Astrocyte of the spinal cord (primary cell): ENCODE measurements at regions not wholly inside any gene's neighbourhood (a gene's known extent, or its start where the extent isn't known, plus 50 kb on each side); places are given as distances from the start of the nearest gene placed in this dataset.

Experiments
- DNase-seq: peaks from one replicate; pipeline ENCODE4 v3.0.0; 2011; ENCODE audit warnings: low read depth, low spot score
- H3K4me3 ChIP-seq: 2 replicates; pipeline ENCODE4 v1.5.1; 2011; ENCODE audit warnings: low read depth, mild to moderate bottlenecking, low read length, moderate library complexity
- in situ Hi-C: cut with HindIII; loops from 2 replicates; pipeline ENCODE4 v1.10.0; 2017; ENCODE audit warnings: low sequenced_read_pairs
- TF ChIP-seq, protein P1 (sequence below): IDR thresholded peaks from 2 replicates; pipeline ENCODE4 v1.5.1; 2012; ENCODE audit warnings: low read depth, mild to moderate bottlenecking, low read length, inconsistent platforms

DNA sequence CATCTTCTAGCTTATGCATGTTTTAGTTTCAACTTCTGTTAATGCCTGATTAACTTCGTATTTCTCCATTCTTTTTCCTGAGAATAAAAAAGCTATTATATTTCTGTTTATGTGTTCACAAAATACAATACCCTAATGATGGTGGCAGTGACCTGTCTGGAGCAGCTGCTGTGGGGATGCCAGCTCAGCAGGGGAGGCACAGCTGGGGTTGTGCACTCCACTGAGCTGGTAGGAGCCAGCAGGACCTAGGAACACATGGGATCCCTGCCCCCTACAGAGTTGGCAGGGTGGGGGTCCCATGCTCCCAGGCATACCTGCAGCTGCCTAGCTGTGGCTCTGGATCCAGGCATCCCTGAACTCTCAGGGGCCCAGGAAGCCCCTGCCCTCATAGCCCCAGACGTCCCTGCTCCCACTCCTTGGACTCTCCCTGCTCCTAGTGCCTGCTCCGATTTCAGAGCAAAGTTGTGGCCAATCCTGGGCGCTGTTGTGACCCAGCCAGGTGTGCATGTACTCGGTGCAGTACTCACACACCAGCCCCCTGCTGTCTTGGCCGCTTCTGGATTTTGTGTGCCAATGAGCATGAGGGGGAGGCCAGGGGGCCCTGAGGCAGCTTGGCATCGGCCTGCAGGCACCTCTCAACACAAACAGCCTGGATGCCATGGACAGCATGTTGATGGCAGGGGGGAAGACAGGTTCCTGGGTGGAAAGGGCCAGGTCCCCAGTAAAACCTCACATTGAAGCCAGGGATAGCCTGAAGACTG lies 546.0 kb downstream of the ZNF804A start:
- H3K4me3 ChIP-seq = no peak overlapping the region
- no peak for DNase-seq
- in situ Hi-C loops = no loop called here
- TF ChIP-seq, protein P1, sequence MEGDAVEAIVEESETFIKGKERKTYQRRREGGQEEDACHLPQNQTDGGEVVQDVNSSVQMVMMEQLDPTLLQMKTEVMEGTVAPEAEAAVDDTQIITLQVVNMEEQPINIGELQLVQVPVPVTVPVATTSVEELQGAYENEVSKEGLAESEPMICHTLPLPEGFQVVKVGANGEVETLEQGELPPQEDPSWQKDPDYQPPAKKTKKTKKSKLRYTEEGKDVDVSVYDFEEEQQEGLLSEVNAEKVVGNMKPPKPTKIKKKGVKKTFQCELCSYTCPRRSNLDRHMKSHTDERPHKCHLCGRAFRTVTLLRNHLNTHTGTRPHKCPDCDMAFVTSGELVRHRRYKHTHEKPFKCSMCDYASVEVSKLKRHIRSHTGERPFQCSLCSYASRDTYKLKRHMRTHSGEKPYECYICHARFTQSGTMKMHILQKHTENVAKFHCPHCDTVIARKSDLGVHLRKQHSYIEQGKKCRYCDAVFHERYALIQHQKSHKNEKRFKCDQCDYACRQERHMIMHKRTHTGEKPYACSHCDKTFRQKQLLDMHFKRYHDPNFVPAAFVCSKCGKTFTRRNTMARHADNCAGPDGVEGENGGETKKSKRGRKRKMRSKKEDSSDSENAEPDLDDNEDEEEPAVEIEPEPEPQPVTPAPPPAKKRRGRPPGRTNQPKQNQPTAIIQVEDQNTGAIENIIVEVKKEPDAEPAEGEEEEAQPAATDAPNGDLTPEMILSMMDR = no peak

DNA sequence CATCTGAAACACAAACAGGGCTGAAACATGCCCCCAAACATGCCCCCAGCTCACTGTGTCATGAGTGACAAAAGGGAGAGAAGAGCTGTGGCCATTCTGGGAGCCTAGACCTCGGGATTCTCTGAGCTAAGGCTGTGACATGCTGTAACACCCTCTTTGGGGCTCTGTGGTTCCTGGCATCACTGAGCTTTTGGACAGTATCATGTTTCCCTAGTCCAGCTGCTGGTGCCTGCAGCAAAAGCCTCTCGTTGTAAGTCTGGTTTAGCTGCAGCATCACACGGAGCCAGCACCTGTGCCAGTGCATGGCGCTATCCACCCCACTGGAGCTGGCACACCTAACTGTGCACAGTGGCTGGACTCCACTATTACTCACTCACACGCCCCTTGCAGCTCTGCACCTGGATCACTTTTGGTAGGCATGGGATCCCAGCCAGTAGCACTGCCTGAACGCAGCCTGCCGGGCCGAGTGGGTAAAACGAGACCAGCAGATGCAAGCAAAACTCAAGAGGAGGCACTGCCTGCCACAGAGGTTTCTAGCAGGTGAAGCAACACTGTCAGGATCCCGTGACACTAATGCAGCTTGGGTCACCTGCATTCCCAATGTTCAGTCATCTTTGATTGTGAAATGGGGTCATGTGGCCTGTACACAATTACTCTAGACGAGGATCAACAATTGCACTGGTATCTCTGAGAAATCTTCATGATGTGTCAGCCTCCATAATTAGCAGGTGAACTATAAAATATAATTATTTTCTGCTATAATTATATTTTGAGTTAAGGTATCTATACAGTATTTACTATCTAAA lies 547.2 kb downstream of the ZNF804A start:
- TF ChIP-seq, protein P1 = no peak
- in situ Hi-C loops = no loop called here
- no peak for DNase-seq
- H3K4me3 ChIP-seq = no peak overlapping the region

DNA sequence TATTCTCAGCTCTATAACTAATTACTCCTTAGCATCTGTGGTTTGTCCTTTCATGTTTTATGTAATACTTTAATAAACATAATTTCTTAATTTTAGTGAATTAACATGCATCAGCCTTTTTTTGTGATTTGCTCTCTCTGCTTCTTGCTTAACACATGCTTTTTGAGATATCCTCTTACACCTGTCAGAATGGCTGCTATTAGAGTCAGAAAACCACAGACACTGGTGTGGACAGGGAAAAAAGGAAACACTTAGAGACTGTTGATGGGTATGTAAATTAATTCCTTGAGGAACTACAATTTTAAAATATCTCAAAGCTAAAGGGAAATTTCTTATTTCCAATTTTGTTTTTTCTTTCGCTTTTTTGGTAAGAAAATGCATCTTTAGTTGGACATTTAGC lies 549.0 kb downstream of the ZNF804A start:
- TF ChIP-seq, protein P1 = no peak
- no peak overlapping the region for H3K4me3 ChIP-seq
- no peak for DNase-seq
- in situ Hi-C loops = no loop called here

DNA sequence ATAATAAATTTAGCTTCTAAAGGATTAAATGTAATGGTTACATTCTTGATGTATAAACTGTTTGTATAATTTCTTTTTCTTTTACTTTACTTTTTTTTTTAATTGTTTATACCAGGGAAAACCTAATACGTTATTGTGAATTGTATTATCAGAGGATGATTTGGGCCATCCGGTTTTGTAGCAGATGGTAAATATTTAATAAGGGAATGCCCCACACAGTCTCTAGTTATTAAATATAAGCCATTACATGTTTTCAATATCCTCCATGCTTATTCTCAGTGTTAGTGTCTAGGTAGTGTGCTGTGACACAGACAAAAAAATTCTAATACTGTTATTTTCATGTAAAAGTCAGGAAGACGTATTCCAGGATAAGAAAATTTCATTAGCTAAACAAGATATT lies 553.9 kb downstream of the ZNF804A start:
- TF ChIP-seq, protein P1 = no peak
- in situ Hi-C loops = no loop called here
- no peak overlapping the region for H3K4me3 ChIP-seq
- DNase-seq = no peak

DNA sequence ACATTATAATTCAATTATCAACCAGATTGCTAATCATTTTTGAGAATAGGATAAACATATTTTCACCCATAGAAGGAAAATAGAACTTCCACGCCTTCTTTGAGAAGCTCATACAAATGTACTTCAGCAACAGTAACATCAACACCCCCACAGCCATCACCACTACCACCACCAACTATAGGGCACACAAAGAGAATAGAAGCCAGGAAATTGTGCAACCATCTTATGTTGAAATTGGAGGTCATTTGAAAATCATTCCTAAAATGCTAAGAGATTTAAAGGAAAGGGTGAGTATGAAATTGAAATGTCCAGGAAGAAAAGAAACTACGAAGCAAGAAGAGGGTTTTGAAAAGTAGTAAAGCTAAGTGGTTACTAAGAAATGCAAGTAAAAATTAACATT lies 563.4 kb downstream of the ZNF804A start:
- TF ChIP-seq, protein P1 = no peak
- no peak overlapping the region for H3K4me3 ChIP-seq
- no peak for DNase-seq
- in situ Hi-C loops = no loop called here

DNA sequence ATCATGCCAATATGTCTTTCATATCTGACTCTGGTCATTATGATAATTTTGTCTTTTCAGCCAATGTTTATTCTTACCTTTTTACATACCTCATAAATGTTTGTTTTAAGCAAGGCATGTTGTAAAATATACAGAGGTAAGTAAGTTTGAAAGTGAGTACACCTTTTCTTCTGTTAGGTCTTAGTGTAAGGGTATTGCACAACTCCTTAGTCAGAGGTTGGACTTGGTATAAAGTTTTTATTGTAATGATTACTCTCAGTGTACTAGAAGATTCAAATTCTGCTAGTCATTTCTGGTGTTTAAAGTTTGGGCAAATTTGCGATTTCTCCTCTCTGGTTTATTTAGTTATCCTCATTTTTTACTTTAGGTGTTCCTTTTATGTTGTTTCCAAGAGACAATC lies 564.3 kb upstream of the FSIP2 start:
- in situ Hi-C loops = no loop called here
- no peak for DNase-seq
- TF ChIP-seq, protein P1 = no peak
- no peak overlapping the region for H3K4me3 ChIP-seq
